PC-9 (cell line): ENCODE measurements at regions not wholly inside any gene's neighbourhood (a gene's known extent, or its start where the extent isn't known, plus 50 kb on each side); places are given as distances from the start of the nearest gene placed in this dataset.

Experiments used
- CTCF ChIP-seq: fragments of 200-600 bp; sonication (generic); conservative IDR thresholded peaks from 2 replicates; pipeline ENCODE4 v1.6.1; 2017; ENCODE audit warnings: mixed run types, antibody characterized with exemption, mild to moderate bottlenecking, moderate library complexity
- EZH2 ChIP-seq: fragments of 200-600 bp; sonication (generic); IDR thresholded peaks from 2 replicates; pipeline ENCODE4 v1.8.0; 2017; ENCODE audit warnings: antibody characterized with exemption, low read depth

DNA sequence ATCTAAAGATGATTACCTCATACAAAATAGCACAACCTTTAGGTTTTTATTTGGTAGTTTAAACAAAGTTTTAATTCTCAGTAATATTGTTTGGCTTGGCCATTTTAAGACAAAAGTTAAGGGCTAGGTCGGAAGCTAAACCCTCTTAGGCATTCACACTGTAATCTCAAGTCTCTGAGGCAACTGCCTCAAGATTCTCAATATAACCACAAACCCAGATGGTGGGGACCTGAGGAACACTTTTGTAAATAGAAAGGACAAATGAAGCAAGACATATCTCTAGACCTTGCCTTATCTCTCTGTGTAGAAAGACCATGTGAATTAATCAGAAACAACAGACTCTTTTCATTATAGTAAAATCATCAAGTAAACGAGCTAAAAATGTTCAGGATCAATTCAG, 500.2 kb upstream of the CDH6 start:
- no peak for TF ChIP-seq EZH2
- TF ChIP-seq CTCF = no peak
